MCF 10A (cell line): ENCODE measurements at regions not wholly inside any gene's neighbourhood (a gene's known extent, or its start where the extent isn't known, plus 50 kb on each side); places are given as distances from the start of the nearest gene placed in this dataset.

Experiments used
- BruUV-seq: library from RNA; stranded (reverse); fragments of 400-500 nt; replicated peaks from 2 replicates; lab custom pipeline; 2021; lab: Mats Ljungman, UMichigan
- CTCF ChIA-PET: fragments of 300-600 bp; sonication (Branson Sonifier 250); formaldehyde crosslinking; extraction: SDS; loops from one replicate; lab custom pipeline; 2021; ENCODE audit warnings: antibody characterized with exemption, inconsistent platforms; lab: Yijun Ruan, JAX
- POLR2A ChIA-PET: fragments of 300-600, 350-650 bp; sonication (Branson Sonifier 250); formaldehyde crosslinking; extraction: SDS; loops from one replicate; lab custom pipeline; 2020; ENCODE audit warnings: antibody characterized with exemption, inconsistent platforms; lab: Yijun Ruan, JAX
- DNase-seq: peaks from one replicate; pipeline ENCODE4 v3.0.0-alpha.2; 2018; ENCODE audit not compliant: unreplicated experiment
- H3K27ac Mint-ChIP-seq: one replicate; pipeline ENCODE4 v1.8.0; 2022; ENCODE audit warnings: mild to moderate bottlenecking, low read depth, mixed read lengths; ENCODE audit not compliant: unreplicated experiment
- H3K27me3 Mint-ChIP-seq: one replicate; pipeline ENCODE4 v1.8.0; 2022; ENCODE audit warnings: mixed read lengths; ENCODE audit not compliant: insufficient read depth, unreplicated experiment
- H3K36me3 Mint-ChIP-seq: one replicate; pipeline ENCODE4 v1.8.0; 2022; ENCODE audit warnings: mild to moderate bottlenecking, moderate library complexity, mixed read lengths; ENCODE audit not compliant: insufficient read depth, unreplicated experiment
- H3K4me1 Mint-ChIP-seq: one replicate; pipeline ENCODE4 v1.8.0; 2022; ENCODE audit warnings: mixed read lengths; ENCODE audit not compliant: insufficient read depth, unreplicated experiment
- H3K4me3 Mint-ChIP-seq: one replicate; pipeline ENCODE4 v1.8.0; 2022; ENCODE audit warnings: mild to moderate bottlenecking, moderate library complexity, mixed read lengths; ENCODE audit not compliant: unreplicated experiment
- H3K9me3 Mint-ChIP-seq: one replicate; pipeline ENCODE4 v1.8.0; 2022; ENCODE audit warnings: mixed read lengths; ENCODE audit not compliant: unreplicated experiment
- intact Hi-C: fragments of 100-400 bp; cut with micrococcal nuclease; formaldehyde crosslinking; loops from 2 replicates; pipeline ENCODE4 v1.14.1; 2022
- TF ChIP-seq, protein P1 (sequence below): fragments of 200-600 bp; IDR thresholded peaks from one replicate; pipeline ENCODE4 v1.8.0; 2022; ENCODE audit warnings: antibody characterized with exemption, mild to moderate bottlenecking; ENCODE audit not compliant: unreplicated experiment

GRCh38 chr2:45301307-45302277, 292.3 kb upstream of the SIX2 start:
- no peak overlapping the region for H3K4me3 Mint-ChIP-seq
- CTCF ChIA-PET = interaction anchor here (0.9 to 1.0 kb wide), 2 partner anchors 62 to 277 kb away, joined by 3 to 4 read pairs; no protein-coding TSS in a partner anchor
- POLR2A ChIA-PET = no interaction called here
- no peaks in the 10 kb centered on the region for H3K36me3 Mint-ChIP-seq
- H3K27me3 Mint-ChIP-seq = no peaks in the 10 kb centered on the region
- no peak for DNase-seq
- BruUV-seq = no TSS peak
- H3K4me1 Mint-ChIP-seq = peaks cover 6% of the 10 kb centered on the region
- TF ChIP-seq, protein P1, sequence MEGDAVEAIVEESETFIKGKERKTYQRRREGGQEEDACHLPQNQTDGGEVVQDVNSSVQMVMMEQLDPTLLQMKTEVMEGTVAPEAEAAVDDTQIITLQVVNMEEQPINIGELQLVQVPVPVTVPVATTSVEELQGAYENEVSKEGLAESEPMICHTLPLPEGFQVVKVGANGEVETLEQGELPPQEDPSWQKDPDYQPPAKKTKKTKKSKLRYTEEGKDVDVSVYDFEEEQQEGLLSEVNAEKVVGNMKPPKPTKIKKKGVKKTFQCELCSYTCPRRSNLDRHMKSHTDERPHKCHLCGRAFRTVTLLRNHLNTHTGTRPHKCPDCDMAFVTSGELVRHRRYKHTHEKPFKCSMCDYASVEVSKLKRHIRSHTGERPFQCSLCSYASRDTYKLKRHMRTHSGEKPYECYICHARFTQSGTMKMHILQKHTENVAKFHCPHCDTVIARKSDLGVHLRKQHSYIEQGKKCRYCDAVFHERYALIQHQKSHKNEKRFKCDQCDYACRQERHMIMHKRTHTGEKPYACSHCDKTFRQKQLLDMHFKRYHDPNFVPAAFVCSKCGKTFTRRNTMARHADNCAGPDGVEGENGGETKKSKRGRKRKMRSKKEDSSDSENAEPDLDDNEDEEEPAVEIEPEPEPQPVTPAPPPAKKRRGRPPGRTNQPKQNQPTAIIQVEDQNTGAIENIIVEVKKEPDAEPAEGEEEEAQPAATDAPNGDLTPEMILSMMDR = no peak
- no peak overlapping the region for H3K27ac Mint-ChIP-seq
- intact Hi-C loops = no loop called here
- no peaks in the 10 kb centered on the region for H3K9me3 Mint-ChIP-seq

- Mint-ChIP-seq H3K36me3 (no peaks in the 10 kb centered on the region), H3K4me3 (no peak overlapping the region), H3K9me3 (no peaks in the 10 kb centered on the region), H3K27me3 (no peaks in the 10 kb centered on the region), H3K4me1 (no peaks in the 10 kb centered on the region), H3K27ac (no peak overlapping the region)
- CTCF ChIA-PET = interaction anchor here (0.5 to 1.0 kb wide), 3 partner anchors 194 to 346 kb away, joined by 3 read pairs; no protein-coding TSS in a partner anchor
- TF ChIP-seq, protein P1 = no peak
- no peak for DNase-seq
- BruUV-seq = no TSS peak
- POLR2A ChIA-PET = no interaction called here
- intact Hi-C loops = no loop called here
Measured at GRCh38 chr2:45300026-45300750, 290.9 kb upstream of the SIX2 start.

GRCh38 chr2:45299361-45299760, 290.1 kb upstream of the SIX2 start:
- TF ChIP-seq, protein P1 = no peak
- POLR2A ChIA-PET = no interaction called here
- Mint-ChIP-seq H3K36me3 (no peaks in the 10 kb centered on the region), H3K4me1 (no peaks in the 10 kb centered on the region), H3K27ac (no peak overlapping the region), H3K27me3 (no peaks in the 10 kb centered on the region), H3K4me3 (no peak overlapping the region), H3K9me3 (no peaks in the 10 kb centered on the region)
- DNase-seq = no peak
- BruUV-seq = no TSS peak
- CTCF ChIA-PET = no interaction called here
- intact Hi-C loops = no loop called here

DNA sequence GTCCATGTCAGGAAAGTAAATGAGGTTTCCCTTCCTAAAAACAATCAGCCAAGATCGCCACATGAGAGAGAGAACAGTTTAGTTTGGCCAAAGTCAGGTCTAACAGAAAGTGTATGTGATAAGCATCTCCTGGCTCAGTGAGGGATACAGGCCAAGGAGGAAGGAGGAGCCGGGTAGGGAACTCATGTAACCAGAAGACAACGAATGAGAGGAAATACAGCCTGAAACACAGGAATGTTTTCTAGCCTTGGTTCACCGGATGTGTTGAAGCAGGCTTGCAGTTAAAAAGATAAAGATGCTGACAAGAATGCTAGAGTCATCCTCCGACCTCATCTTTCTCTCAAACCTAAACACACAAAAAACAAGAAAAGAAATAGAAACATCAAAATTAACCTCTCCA, 283.9 kb upstream of the SIX2 start:
- TF ChIP-seq, protein P1 = no peak
- Mint-ChIP-seq H3K4me3 (no peak overlapping the region), H3K4me1 (no peaks in the 10 kb centered on the region), H3K27ac (no peak overlapping the region), H3K36me3 (no peaks in the 10 kb centered on the region), H3K27me3 (no peaks in the 10 kb centered on the region), H3K9me3 (no peaks in the 10 kb centered on the region)
- intact Hi-C loops = no loop called here
- POLR2A ChIA-PET = no interaction called here
- no peak for DNase-seq
- CTCF ChIA-PET = no interaction called here
- BruUV-seq = no TSS peak
